GM21423 (cell line): ENCODE measurements at regions not wholly inside any gene's neighbourhood (a gene's known extent, or its start where the extent isn't known, plus 50 kb on each side); places are given as distances from the start of the nearest gene placed in this dataset.
A peak's percentile ranks its signal among the peaks of the same experiment; 100 is the strongest.

ENCODE experiments used
- ATAC-seq: cut with Tn5 transposase; IDR thresholded peaks from one replicate; pipeline ENCODE4 v1.9.1; 2021; ENCODE audit warnings: mild to moderate bottlenecking, moderate library complexity; ENCODE audit not compliant: unreplicated experiment

GRCh38 chr3:87359025-87359424, 82.6 kb upstream of the POU1F1 start:
- no peak for ATAC-seq

GRCh38 chr3:87358066-87358465, 81.7 kb upstream of the POU1F1 start:
- ATAC-seq: no peak

GRCh38 chr3:87354398-87354797, 78.0 kb upstream of the POU1F1 start:
- ATAC-seq: no peak

- ATAC-seq: no peak
Measured at GRCh38 chr3:87351937-87352336, 75.6 kb upstream of the POU1F1 start.

- ATAC-seq: peak; percentile 98
Measured at GRCh38 chr3:87350367-87351199, 74.2 kb upstream of the POU1F1 start.

- ATAC-seq: no peak
Measured at GRCh38 chr3:87349833-87350232, 73.4 kb upstream of the POU1F1 start.

GRCh38 chr3:87336761-87337160, 60.4 kb upstream of the POU1F1 start:
- ATAC-seq: no peak

GRCh38 chr3:87335931-87336330, 59.5 kb upstream of the POU1F1 start:
- ATAC-seq: no peak

GRCh38 chr3:87333393-87333892, 57.1 kb upstream of the POU1F1 start:
- ATAC-seq: peak; percentile 64

GRCh38 chr3:87332789-87333188, 56.4 kb upstream of the POU1F1 start:
- no peak for ATAC-seq

GRCh38 chr3:87329065-87329464, 52.7 kb upstream of the POU1F1 start:
- no peak for ATAC-seq
